Mucosa of descending colon (tissue), 3 donors: ENCODE measurements at regions not wholly inside any gene's neighbourhood (a gene's known extent, or its start where the extent isn't known, plus 50 kb on each side); places are given as distances from the start of the nearest gene placed in this dataset.

Experiments used
- ATAC-seq: fragments of 200-7000 bp; cut with Tn5 transposase; one replicate; pipeline ENCODE4 v1.9.1; 2020; ENCODE audit warnings: mild to moderate bottlenecking, moderate library complexity
- DNase-seq, 3 donors: peaks; one replicate each; pipeline ENCODE4 v3.0.0-alpha.2; 2020
- H3K36me3 ChIP-seq: fragments of 200-600 bp; one replicate; pipeline ENCODE4 v1.8.0; 2021; ENCODE audit warnings: low read depth, mild to moderate bottlenecking
- H3K4me1 ChIP-seq: fragments of 200-600 bp; one replicate; pipeline ENCODE4 v1.8.0; 2021; ENCODE audit warnings: low read depth, mild to moderate bottlenecking
- H3K4me3 ChIP-seq: fragments of 200-600 bp; one replicate; pipeline ENCODE4 v1.8.0; 2021; ENCODE audit warnings: mild to moderate bottlenecking
- H3K9me3 ChIP-seq: fragments of 200-600 bp; one replicate; pipeline ENCODE4 v1.8.0; 2021; ENCODE audit warnings: mild to moderate bottlenecking
- intact Hi-C, 2 donors: fragments of 100-400 bp; cut with DNase I in 1 of 2; cut with micrococcal nuclease in 1 of 2; formaldehyde crosslinking; loops; one replicate each; pipeline versions ENCODE4 v1.11.0 to v1.11.1; 2022; cut with DNase I, micrococcal nuclease
- TF ChIP-seq, protein P1 (sequence below): fragments of 200-600 bp; IDR thresholded peaks from one replicate; pipeline ENCODE4 v1.8.0; 2022; ENCODE audit warnings: antibody characterized with exemption, mild to moderate bottlenecking
- donor health status: DM: no; HTN: no; CAD: no; lungs with moderate emphysema.
- donor health status: DM: no; HTN: no; CAD: no.
- donor health status: DM: no; HTN: yes; CAD: no.

DNA sequence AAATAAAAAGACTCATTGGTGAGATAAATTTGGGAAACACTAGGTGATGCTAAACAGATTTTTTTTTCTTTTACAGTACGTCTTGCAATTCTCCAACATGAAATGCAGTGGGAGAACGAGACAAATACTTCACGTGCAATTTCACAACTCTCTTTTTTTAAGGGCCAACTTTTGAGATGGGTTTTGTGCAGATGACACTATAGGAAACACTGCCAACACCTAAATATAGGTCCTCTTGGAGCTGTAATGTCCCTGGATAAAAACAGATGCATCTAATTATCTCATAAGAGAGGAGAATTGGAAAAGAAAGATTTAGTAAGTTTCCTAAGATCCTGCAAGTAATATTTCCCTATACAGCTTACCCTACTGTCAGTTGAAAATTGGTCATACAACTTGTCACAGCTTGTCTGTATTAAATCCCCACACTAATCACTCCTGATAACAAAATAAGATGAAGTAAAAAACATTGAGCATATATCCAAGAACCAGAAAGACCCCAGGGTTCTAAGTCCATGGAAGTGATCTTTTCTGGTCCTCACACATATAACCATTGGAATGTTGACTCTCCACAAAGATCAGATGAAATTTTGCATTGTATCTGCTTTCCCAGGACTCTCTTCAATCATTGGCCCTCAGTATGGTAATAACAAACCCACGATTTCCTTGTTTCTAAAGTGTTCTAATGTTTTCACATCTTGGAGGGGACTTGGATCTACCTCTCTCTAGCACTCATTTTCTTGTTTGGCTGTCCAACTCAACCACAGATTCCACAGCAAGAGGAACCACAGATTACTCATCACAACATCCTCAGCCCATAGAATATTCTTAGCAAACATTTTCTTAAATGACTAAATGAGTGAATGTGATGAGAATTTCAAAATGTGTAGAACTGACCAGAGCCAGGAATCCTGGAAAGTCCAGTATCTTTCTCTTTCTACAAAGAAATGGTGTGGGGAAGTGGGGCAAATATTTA lies 769.4 kb upstream of the USP15 start:
- Histone ChIP-seq H3K4me1 (no peaks in the 10 kb centered on the region), H3K9me3 (no peaks in the 10 kb centered on the region), H3K4me3 (no peak overlapping the region), H3K36me3 (no peaks in the 10 kb centered on the region)
- TF ChIP-seq, protein P1, sequence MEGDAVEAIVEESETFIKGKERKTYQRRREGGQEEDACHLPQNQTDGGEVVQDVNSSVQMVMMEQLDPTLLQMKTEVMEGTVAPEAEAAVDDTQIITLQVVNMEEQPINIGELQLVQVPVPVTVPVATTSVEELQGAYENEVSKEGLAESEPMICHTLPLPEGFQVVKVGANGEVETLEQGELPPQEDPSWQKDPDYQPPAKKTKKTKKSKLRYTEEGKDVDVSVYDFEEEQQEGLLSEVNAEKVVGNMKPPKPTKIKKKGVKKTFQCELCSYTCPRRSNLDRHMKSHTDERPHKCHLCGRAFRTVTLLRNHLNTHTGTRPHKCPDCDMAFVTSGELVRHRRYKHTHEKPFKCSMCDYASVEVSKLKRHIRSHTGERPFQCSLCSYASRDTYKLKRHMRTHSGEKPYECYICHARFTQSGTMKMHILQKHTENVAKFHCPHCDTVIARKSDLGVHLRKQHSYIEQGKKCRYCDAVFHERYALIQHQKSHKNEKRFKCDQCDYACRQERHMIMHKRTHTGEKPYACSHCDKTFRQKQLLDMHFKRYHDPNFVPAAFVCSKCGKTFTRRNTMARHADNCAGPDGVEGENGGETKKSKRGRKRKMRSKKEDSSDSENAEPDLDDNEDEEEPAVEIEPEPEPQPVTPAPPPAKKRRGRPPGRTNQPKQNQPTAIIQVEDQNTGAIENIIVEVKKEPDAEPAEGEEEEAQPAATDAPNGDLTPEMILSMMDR = no peak
- DNase-seq = no peak
- no peak for ATAC-seq
- intact Hi-C loops = no loop called here

DNA sequence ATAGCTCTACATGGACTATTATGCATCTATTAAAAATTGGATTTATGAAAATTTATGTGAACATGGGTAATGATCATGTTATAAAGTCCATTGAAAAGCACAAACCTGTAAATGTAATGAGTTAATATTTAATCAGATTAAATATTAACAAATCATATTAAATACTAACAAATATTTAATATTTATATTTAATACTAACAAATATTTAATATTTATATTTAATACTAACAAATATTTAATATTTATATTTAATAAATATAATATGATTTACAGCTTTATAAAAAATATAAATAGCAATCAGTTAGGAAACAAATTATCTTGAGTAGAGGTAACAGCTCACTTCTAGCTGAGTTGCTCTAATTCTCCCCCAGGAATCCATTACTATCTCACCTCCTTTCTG lies 758.0 kb upstream of the USP15 start:
- no peak for DNase-seq
- H3K9me3 ChIP-seq = no peaks in the 10 kb centered on the region
- no peaks in the 10 kb centered on the region for H3K4me1 ChIP-seq
- intact Hi-C loops = no loop called here
- ATAC-seq = no peak
- TF ChIP-seq, protein P1 = no peak
- no peaks in the 10 kb centered on the region for H3K36me3 ChIP-seq
- H3K4me3 ChIP-seq = no peak overlapping the region

DNA sequence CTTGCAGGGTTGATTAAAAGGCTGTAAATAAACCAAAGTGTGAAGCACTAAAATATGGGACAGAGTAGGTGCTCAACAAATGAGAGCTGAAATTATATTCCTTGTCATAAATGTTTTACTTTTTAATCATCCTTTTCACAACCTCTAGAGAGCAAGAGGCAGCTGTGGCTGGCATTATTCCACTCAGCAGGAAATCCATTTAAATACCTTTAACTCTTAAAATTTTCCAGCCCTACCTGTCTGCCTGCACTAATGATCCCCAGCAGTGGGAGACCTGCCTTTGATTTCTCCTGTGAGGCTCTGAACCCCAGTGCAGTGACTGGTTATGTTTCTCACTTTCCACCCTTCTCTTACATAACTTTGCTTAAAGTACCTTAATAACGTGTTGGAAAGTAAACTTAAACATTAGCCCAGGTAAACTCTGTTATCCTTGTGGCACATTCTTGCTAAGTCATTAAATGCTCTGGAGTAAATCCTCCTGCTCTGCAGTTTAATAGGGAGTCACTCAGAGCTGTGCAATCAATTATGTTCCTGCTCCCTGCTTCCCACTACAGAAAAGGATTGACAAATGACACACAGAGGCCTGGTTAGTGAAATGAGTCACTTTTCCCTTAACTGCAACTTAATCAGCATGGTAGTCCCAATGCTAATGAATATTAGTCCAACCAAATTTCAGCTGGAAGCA lies 755.7 kb upstream of the USP15 start:
- Histone ChIP-seq H3K4me1 (no peaks in the 10 kb centered on the region), H3K9me3 (no peaks in the 10 kb centered on the region), H3K36me3 (no peaks in the 10 kb centered on the region), H3K4me3 (no peak overlapping the region)
- TF ChIP-seq, protein P1 = no peak
- DNase-seq (no peak), ATAC-seq (no peak)
- intact Hi-C loops = no loop called here

DNA sequence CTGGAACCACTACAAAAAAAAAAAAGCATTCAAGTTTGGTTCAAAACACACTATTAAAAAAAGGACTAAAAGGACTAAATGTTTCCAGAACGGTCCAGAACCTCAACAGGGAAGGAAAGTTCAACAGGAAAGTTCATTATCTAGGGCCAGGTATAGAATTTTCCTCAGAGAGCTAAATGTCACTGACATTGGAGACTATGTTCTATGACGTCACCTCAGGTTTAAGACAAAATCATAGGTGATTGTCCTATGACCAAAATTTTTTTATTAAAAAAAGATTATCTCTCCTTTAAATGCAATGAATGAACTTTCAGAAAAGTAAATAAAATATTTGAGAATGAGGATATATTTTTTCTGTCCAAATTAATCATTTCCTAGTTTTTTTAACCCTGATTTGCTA lies 746.7 kb upstream of the USP15 start:
- Histone ChIP-seq H3K9me3 (no peaks in the 10 kb centered on the region), H3K36me3 (no peaks in the 10 kb centered on the region), H3K4me1 (no peaks in the 10 kb centered on the region), H3K4me3 (no peak overlapping the region)
- TF ChIP-seq, protein P1 = no peak
- no peak for ATAC-seq
- no peak for DNase-seq
- intact Hi-C loops = no loop called here

DNA sequence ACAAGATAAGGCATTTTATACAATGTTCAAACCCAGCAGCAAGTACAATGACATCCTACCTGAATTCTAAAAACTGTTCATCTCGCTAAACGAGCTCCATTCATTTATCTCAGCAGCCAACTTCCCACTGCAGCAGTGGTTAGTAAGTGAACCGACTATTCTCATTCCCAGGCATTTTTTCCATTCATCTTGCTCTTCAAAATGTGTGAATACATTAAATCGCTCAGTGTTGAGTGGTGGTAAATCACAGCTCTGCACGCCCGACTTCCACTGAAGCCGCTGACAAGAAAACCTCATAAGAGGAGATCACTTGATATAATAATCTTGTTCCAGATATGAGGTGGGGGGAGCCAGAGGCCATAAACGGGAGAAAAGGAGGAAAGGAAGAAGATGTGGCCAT lies 746.2 kb upstream of the USP15 start:
- intact Hi-C loops = no loop called here
- no peak overlapping the region for H3K4me3 ChIP-seq
- no peaks in the 10 kb centered on the region for H3K9me3 ChIP-seq
- H3K4me1 ChIP-seq = no peaks in the 10 kb centered on the region
- ATAC-seq = no peak
- no peak for DNase-seq
- TF ChIP-seq, protein P1 = no peak
- H3K36me3 ChIP-seq = no peaks in the 10 kb centered on the region
